ENCODE measurements at regions not wholly inside any gene's neighbourhood (a gene's known extent, or its start where the extent isn't known, plus 50 kb on each side); places are given as distances from the start of the nearest gene placed in this dataset.

- H3K9me3 Mint-ChIP-seq: peaks cover 2% of the 10 kb centered on the region
- no peaks in the 10 kb centered on the region for H3K27me3 Mint-ChIP-seq
- peaks cover 13% of the 10 kb centered on the region for H3K4me1 Mint-ChIP-seq
- intact Hi-C loops (cut with micrococcal nuclease): loop anchor here (10.0 kb wide), 1 partner anchor 216 kb away; no protein-coding TSS in a partner anchor
- no peak overlapping the region for H3K4me3 Mint-ChIP-seq
- H3K27ac Mint-ChIP-seq: no peak overlapping the region
- ATAC-seq (ENCODE audit: low read depth) (no peak), DNase-seq (no peak)
- POLR2A ChIA-PET: no interaction called here
- no peak for TF ChIP-seq CTCF (IDR thresholded peaks at IDR 0.05)
- no peaks in the 10 kb centered on the region for H3K36me3 Mint-ChIP-seq (ENCODE audit: low read depth)
- CTCF ChIA-PET: no interaction called here
These were observed 139.0 kb upstream of the JADE1 start for GRCh38 chr4:128670513-128670912.

- CTCF ChIA-PET: no interaction called here
- no peak for ATAC-seq (ENCODE audit: low read depth)
- H3K4me1 Mint-ChIP-seq: peaks cover 5% of the 10 kb centered on the region
- no peak for TF ChIP-seq CTCF (IDR thresholded peaks at IDR 0.05)
- no peak overlapping the region for H3K27ac Mint-ChIP-seq
- no peaks in the 10 kb centered on the region for H3K36me3 Mint-ChIP-seq (ENCODE audit: low read depth)
- no peaks in the 10 kb centered on the region for H3K27me3 Mint-ChIP-seq
- intact Hi-C loops (cut with micrococcal nuclease): no loop called here
- H3K9me3 Mint-ChIP-seq: peaks cover 2% of the 10 kb centered on the region
- DNase-seq: no peak
- POLR2A ChIA-PET: no interaction called here
- no peak overlapping the region for H3K4me3 Mint-ChIP-seq
These were observed 140.9 kb upstream of the JADE1 start for GRCh38 chr4:128668566-128668965.

GRCh38 chr4:128665514-128665913 lies 144.0 kb upstream of the JADE1 start:
- no peak overlapping the region for H3K4me3 Mint-ChIP-seq

GRCh38 chr4:128663325-128663724 lies 146.2 kb upstream of the JADE1 start:
- Mint-ChIP-seq H3K4me1 (peaks cover 12% of the 10 kb centered on the region), H3K9me3 (no peaks in the 10 kb centered on the region), H3K27me3 (no peaks in the 10 kb centered on the region), H3K36me3 (ENCODE audit: low read depth) (no peaks in the 10 kb centered on the region), H3K4me3 (no peak overlapping the region), H3K27ac (no peak overlapping the region)
- DNase-seq (no peak), ATAC-seq (ENCODE audit: low read depth) (no peak)
- POLR2A ChIA-PET: no interaction called here
- intact Hi-C loops (cut with micrococcal nuclease): no loop called here
- CTCF ChIA-PET: no interaction called here
- TF ChIP-seq CTCF (IDR thresholded peaks at IDR 0.05): no peak

More at GRCh38 chr4:128665514-128665913, 144.0 kb upstream of the JADE1 start:
- DNase-seq (no peak), ATAC-seq (ENCODE audit: low read depth) (no peak)
- peaks cover 9% of the 10 kb centered on the region for H3K4me1 Mint-ChIP-seq
- ChIA-PET POLR2A (no interaction called here), CTCF (no interaction called here)
- H3K9me3 Mint-ChIP-seq: no peaks in the 10 kb centered on the region
- H3K36me3 Mint-ChIP-seq (ENCODE audit: low read depth): no peaks in the 10 kb centered on the region
- TF ChIP-seq CTCF (IDR thresholded peaks at IDR 0.05): no peak
- no peaks in the 10 kb centered on the region for H3K27me3 Mint-ChIP-seq
- no peak overlapping the region for H3K27ac Mint-ChIP-seq
- intact Hi-C loops (cut with micrococcal nuclease): no loop called here

- intact Hi-C loops (cut with micrococcal nuclease): no loop called here
- no peak for DNase-seq
- CTCF ChIA-PET: no interaction called here
- H3K4me3 Mint-ChIP-seq: no peak overlapping the region
- no peaks in the 10 kb centered on the region for H3K27me3 Mint-ChIP-seq
- POLR2A ChIA-PET: no interaction called here
- H3K36me3 Mint-ChIP-seq (ENCODE audit: low read depth): no peaks in the 10 kb centered on the region
- TF ChIP-seq CTCF (IDR thresholded peaks at IDR 0.05): no peak
- no peak overlapping the region for H3K27ac Mint-ChIP-seq
- no peak for ATAC-seq (ENCODE audit: low read depth)
- peaks cover 18% of the 10 kb centered on the region for H3K4me1 Mint-ChIP-seq
- H3K9me3 Mint-ChIP-seq: no peaks in the 10 kb centered on the region
These were observed 148.0 kb upstream of the JADE1 start for GRCh38 chr4:128661479-128661878.

Measured in activated B cell treated with CpG ODN at 0.5 μM for 24 hours (primary cell).